ENCODE measurements at regions not wholly inside any gene's neighbourhood (a gene's known extent, or its start where the extent isn't known, plus 50 kb on each side); places are given as distances from the start of the nearest gene placed in this dataset.

DNA sequence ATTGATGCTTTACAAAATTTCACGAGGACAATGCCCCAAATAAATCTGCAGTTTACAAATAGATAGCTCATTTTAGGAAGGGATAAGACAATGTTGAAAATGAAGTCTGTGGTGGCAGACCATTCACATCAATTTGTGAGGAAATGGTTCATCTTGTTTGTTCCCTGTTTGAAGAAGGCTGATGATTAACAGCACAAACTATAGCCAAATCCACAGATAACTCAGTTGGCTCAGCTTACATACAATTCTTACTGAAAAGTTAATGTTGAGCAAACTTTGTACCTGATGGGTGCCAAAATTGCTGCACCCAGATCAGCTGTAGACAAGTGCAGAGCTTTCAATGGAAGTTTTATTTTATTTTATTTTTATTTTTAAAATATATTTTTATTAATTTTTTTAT is 763.9 kb downstream of the DOK5 start:
- no peak for DNase-seq

GRCh38 chr20:55232647-55233046 is 757.3 kb downstream of the DOK5 start:
- DNase-seq = no peak

- no peak for DNase-seq
Observed at GRCh38 chr20:55229451-55229850, 754.1 kb downstream of the DOK5 start.

- no peak for DNase-seq
Observed at GRCh38 chr20:55216525-55217242, 741.3 kb downstream of the DOK5 start.

- no peak for DNase-seq
Observed at GRCh38 chr20:55213653-55214052, 738.3 kb downstream of the DOK5 start.

DNA sequence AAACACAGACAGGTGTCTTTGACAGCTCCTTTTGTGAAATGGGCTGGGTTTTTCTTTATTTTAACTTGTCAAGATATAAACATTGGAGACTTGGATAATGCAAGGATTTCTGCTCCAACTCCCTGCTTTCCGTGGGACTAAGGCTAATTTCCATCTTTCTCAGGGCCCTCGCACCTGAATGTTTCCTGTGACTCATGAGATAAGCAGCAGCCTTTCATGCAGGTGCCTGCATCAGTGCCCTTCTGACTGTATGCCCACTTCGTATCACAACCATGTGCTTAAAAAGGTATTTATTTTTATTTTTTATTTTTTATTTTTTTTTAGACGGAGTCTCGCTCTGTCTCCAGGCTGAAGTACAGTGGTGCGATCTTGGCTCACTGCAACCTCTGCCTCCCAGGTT is 736.1 kb downstream of the DOK5 start:
- DNase-seq = no peak

GRCh38 chr20:55205665-55206064 is 730.3 kb downstream of the DOK5 start:
- DNase-seq = no peak

GRCh38 chr20:55200317-55200716 is 724.9 kb downstream of the DOK5 start:
- no peak for DNase-seq

- no peak for DNase-seq
Observed at GRCh38 chr20:55194947-55195346, 719.6 kb downstream of the DOK5 start.

DNA sequence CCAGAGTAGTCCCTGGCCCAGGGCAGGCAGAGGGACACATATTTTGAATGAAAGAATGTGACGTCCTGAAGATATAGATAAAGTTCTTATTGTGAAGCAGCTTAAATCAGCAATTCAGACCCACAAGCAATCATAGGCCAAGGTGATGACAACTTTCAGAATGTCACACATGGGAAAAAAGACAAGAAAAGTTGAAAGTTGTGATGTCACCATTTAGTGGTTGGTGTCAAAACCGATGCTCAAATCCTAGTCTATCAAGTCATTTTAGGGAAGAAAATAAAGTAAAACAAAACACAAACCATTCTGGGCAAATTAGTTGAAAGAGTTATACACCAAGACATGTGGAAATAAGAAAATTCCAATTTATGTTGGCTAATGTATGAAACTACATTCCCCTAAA is 710.8 kb downstream of the DOK5 start:
- no peak for DNase-seq

GRCh38 chr20:55175081-55175480 is 699.7 kb downstream of the DOK5 start:
- DNase-seq = no peak

GRCh38 chr20:55174635-55175034 is 699.2 kb downstream of the DOK5 start:
- no peak for DNase-seq

GRCh38 chr20:55174172-55174571 is 698.8 kb downstream of the DOK5 start:
- no peak for DNase-seq

DNA sequence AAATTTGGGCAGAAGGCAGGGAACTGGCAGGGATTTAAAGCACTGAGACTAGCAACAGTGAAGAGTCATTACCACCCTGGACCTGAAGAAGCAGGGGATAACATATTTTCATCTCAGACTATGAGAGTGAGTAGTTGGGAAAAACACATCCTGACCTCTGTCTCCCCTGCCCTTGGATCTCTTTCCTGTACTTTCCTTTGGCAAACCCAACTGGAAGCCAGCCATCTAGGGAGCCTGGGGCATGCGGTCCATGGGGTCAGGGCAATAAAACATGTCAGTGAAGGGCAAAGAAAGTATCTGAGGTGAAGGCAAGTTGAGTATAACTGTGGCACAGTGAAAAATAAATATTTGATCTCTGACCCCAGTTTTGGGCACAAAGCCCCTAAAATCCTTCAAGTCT is 698.2 kb downstream of the DOK5 start:
- DNase-seq = no peak

DNA sequence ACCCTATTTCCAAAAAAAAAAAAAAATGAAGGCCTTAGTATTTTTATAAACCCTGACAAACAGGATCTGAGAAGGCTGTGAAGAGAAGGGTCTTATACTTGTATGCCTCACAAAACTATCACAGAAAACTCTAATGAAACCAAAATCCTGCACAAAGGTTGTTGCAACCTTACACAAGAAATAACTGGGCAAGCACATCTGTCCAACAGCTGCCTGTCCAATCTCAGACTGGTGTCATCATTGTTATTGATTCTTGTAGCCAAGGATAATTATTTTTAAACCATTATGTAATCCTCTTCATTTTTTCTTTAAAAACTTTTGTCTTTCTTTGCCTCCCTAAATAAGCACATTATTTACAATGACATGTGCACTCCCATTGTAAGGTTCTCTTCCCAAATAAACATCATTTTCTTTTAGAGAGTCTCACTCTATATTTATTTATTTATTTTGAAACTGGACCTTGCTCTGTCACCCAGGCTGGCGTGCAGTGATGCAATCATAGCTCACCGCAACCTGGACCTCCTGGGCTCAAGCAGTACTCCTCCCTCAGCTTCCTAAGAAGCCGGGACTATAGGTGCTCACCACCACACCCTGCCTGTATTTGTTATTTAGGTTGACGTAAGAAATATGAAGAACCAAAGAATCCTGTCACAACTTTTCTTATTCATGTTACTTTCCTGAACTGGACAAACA is 697.1 kb downstream of the DOK5 start:
- no peak for DNase-seq

- no peak for DNase-seq
Observed at GRCh38 chr20:55166063-55166462, 690.7 kb downstream of the DOK5 start.

- DNase-seq = no peak
Observed at GRCh38 chr20:55160996-55161395, 685.6 kb downstream of the DOK5 start.

DNA sequence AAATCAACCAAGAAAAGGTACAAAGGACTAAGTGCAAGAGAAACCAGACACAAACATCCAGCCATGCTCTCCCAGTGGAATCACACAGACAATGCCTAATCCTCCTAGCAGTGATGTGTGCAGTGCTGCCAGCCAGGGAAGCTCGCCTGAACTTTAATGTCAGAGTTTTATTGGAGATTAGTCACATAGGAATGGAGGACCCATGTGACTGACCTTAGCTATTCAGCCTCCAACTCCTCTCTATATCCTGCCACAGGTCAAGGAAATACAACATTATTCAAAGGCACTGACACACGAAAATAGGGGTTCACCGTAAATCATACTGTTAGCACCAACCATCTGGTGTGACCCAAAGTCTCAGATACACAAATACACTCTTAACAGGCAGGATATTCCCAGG is 684.6 kb downstream of the DOK5 start:
- no peak for DNase-seq

GRCh38 chr20:55159230-55159629 is 683.8 kb downstream of the DOK5 start:
- DNase-seq = no peak

DNA sequence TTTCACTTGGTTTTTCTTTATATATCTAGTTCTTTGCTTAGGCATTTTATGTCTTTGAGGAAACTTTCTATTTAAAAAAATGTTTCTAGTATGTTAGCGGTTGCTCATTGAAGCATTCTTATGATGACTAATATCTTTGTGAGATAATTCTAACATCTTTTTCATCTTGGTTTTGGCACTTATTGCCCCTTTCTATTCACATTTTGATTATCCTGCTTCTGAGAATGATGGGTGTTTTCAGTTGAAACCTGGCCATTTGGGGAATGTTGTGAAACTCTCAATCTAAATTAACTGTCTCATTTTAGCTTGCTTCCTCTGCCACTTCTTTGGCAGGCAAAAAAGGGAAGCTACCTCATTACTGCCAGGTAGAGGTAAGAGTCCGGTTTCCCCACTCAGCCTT is 683.1 kb downstream of the DOK5 start:
- no peak for DNase-seq

GRCh38 chr20:55155360-55155759 is 680.0 kb downstream of the DOK5 start:
- DNase-seq = no peak

GRCh38 chr20:55153001-55153645 is 677.7 kb downstream of the DOK5 start:
- DNase-seq = no peak

- DNase-seq = no peak
Observed at GRCh38 chr20:55151171-55151570, 675.8 kb downstream of the DOK5 start.

DNA sequence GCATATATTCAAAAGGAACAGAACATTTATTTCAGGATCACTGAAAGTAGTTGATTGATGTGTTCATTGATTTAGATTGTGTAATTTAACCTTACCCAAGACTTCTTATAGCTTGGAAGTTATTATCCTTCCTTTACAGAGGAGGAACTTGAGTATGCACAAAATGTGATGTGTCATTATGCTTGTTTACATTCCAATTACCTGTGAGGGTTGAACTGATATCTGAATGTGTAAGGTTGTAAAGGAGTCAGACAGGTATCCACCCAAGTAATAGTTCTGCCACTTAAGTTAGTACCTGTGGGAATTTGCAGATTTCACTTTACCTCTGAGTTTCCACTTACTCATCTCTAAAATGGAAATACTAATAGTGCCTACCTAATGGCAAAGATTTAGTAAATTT is 668.2 kb downstream of the DOK5 start:
- DNase-seq = no peak

All from NCI-H1048 (cell line).